Panc1 (cell line): ENCODE measurements at regions not wholly inside any gene's neighbourhood (a gene's known extent, or its start where the extent isn't known, plus 50 kb on each side); places are given as distances from the start of the nearest gene placed in this dataset.

ENCODE experiments used
- ATAC-seq: fragments of 200-7000 bp; cut with Tn5 transposase; 2 replicates; pipeline ENCODE4 v1.9.1; 2020; ENCODE audit warnings: mild to moderate bottlenecking, moderate library complexity
- BruUV-seq: library from RNA; stranded (reverse); fragments of 400-500 nt; replicated peaks from 2 replicates; lab custom pipeline; 2021; lab: Mats Ljungman, UMichigan
- CTCF ChIA-PET: fragments of 300-600 bp; sonication (Branson Sonifier 250); formaldehyde crosslinking; loops from one replicate; lab custom pipeline; 2022; ENCODE audit warnings: antibody characterized with exemption; lab: Charles Lee
- POLR2A ChIA-PET: fragments of 300-600 bp; sonication (Branson Sonifier 250); formaldehyde crosslinking; loops from one replicate; lab custom pipeline; 2022; ENCODE audit warnings: antibody characterized with exemption; lab: Charles Lee
- DNase-seq: peaks from one replicate; pipeline ENCODE4 v3.0.0-alpha.2; 2010; ENCODE audit warnings: low read depth, low spot score
- H3K27ac ChIP-seq: 2 replicates; pipeline ENCODE4 v1.5.1; 2011; ENCODE audit warnings: mild to moderate bottlenecking, low read length, inconsistent platforms
- H3K27me3 ChIP-seq: fragments of 200-500 bp; sonication (Bioruptor generic); 2 replicates; pipeline ENCODE4 v1.6.0; 2014; ENCODE audit warnings: low read length, inconsistent platforms; ENCODE audit not compliant: control insufficient read depth, insufficient read depth
- H3K36me3 ChIP-seq: fragments of 200-500 bp; sonication (Bioruptor generic); 2 replicates; pipeline ENCODE4 v1.5.1; 2014; ENCODE audit warnings: inconsistent platforms, mild to moderate bottlenecking, low read length, moderate library complexity; ENCODE audit not compliant: control insufficient read depth, insufficient read depth
- H3K4me1 ChIP-seq: 2 replicates; pipeline ENCODE4 v1.5.1; 2011; ENCODE audit warnings: inconsistent platforms, mild to moderate bottlenecking, low read length, moderate library complexity; ENCODE audit not compliant: control insufficient read depth, insufficient read depth
- H3K4me3 ChIP-seq, 2 experiments: 2 replicates each; pipeline ENCODE4 v1.5.1; 2011 to 2012; ENCODE audit warnings: low read depth in 2 of 2, low read length in 2 of 2, mild to moderate bottlenecking in 2 of 2, inconsistent platforms in 1 of 2, moderate library complexity in 1 of 2
- H3K9me3 ChIP-seq: fragments of 200-500 bp; sonication (Bioruptor generic); 2 replicates; pipeline ENCODE4 v1.5.1; 2014; ENCODE audit warnings: low read depth, mild to moderate bottlenecking, inconsistent platforms, low read length, moderate library complexity; ENCODE audit not compliant: control insufficient read depth, insufficient read depth
- CTCF ChIP-seq: fragments of 450-650 bp; IDR thresholded peaks from 2 replicates; pipeline ENCODE4 v1.5.1; 2017; ENCODE audit warnings: mild to moderate bottlenecking
- POLR2AphosphoS5 ChIP-seq: IDR thresholded peaks from 2 replicates; pipeline ENCODE4 v1.6.1; 2012; ENCODE audit warnings: mild to moderate bottlenecking, low read depth, low read length, moderate library complexity
- REST ChIP-seq, 2 experiments: IDR thresholded peaks; 2 replicates each; pipeline ENCODE4 v1.6.1; 2011 to 2012; ENCODE audit warnings: low read depth in 2 of 2, control low read depth in 1 of 2, low read length in 1 of 2, mild to moderate bottlenecking in 1 of 2, moderate library complexity in 1 of 2; ENCODE audit not compliant: insufficient read depth in 1 of 2
- TCF7L2 ChIP-seq: IDR thresholded peaks from 2 replicates; pipeline ENCODE4 v1.6.1; 2011; ENCODE audit warnings: mild to moderate bottlenecking, low read depth, low read length, inconsistent platforms
- in situ Hi-C: cut with HindIII; loops from 2 replicates; pipeline ENCODE4 v1.10.0; 2016; ENCODE audit warnings: low sequenced_read_pairs, low pct_unique_long_range_greater_than_20kb
- intact Hi-C: fragments of 100-400 bp; cut with micrococcal nuclease; formaldehyde crosslinking; loops from one replicate; pipeline ENCODE4 v1.10.0; 2022; ENCODE audit not compliant: unreplicated experiment

- CTCF ChIA-PET = interaction anchor here (0.7 kb wide), 1 partner anchor 232 kb away, joined by 3 read pairs; no protein-coding TSS in a partner anchor
- H3K4me3 ChIP-seq = no peak overlapping the region
These were observed 67.6 kb upstream of the TBCA start for GRCh38 chr5:77843570-77844372.

GRCh38 chr5:77842243-77842642 lies 66.1 kb upstream of the TBCA start:
- Histone ChIP-seq H3K4me1 (no peaks in the 10 kb centered on the region), H3K36me3 (no peaks in the 10 kb centered on the region), H3K27me3 (no peaks in the 10 kb centered on the region), H3K27ac (no peak overlapping the region), H3K4me3 (no peak overlapping the region), H3K9me3 (no peaks in the 10 kb centered on the region)
- ATAC-seq = no peak
- ChIA-PET POLR2A (no interaction called here), CTCF (no interaction called here)
- no peak for DNase-seq
- intact Hi-C loops = no loop called here
- BruUV-seq = no TSS peak
- TF ChIP-seq CTCF (no peak), TCF7L2 (no peak), POLR2AphosphoS5 (no peak)
- in situ Hi-C loops = no loop called here

More at GRCh38 chr5:77843570-77844372, 67.6 kb upstream of the TBCA start:
- Histone ChIP-seq H3K27me3 (no peaks in the 10 kb centered on the region), H3K36me3 (no peaks in the 10 kb centered on the region), H3K27ac (no peak overlapping the region), H3K9me3 (no peaks in the 10 kb centered on the region), H3K4me1 (no peaks in the 10 kb centered on the region)
- TF ChIP-seq REST (IDR thresholded peaks at IDR 0.05; ENCODE audit: insufficient read depth in 1 of 2, low read depth in 2 of 2, low read length in 1 of 2) = no peak
- POLR2A ChIA-PET = no interaction called here
- DNase-seq (no peak), ATAC-seq (0 out of 2 replicates have a peak, but pooled peaks have one; percentile 34)
- no TSS peak for BruUV-seq
- in situ Hi-C loops (no loop called here), intact Hi-C loops (no loop called here)

- ChIA-PET CTCF (interaction anchor here (0.5 kb wide), 1 partner anchor 17 kb away, joined by 3 read pairs; no protein-coding TSS in a partner anchor), POLR2A (no interaction called here)
- ATAC-seq (no peak), DNase-seq (no peak)
- in situ Hi-C loops (no loop called here), intact Hi-C loops (no loop called here)
- no peaks in the 10 kb centered on the region for H3K36me3 ChIP-seq
- H3K9me3 ChIP-seq = no peaks in the 10 kb centered on the region
- no peak overlapping the region for H3K27ac ChIP-seq
- TF ChIP-seq TCF7L2 = no peak
- no peaks in the 10 kb centered on the region for H3K4me1 ChIP-seq
- no peaks in the 10 kb centered on the region for H3K27me3 ChIP-seq
- H3K4me3 ChIP-seq = no peak overlapping the region
- no TSS peak for BruUV-seq
These were observed 65.5 kb upstream of the TBCA start for GRCh38 chr5:77841616-77842015.
